GM08714 (cell line): ENCODE measurements at regions not wholly inside any gene's neighbourhood (a gene's known extent, or its start where the extent isn't known, plus 50 kb on each side); places are given as distances from the start of the nearest gene placed in this dataset.

ENCODE experiments used
- H3K4me3 ChIP-seq: fragments of 200-500 bp; sonication (Bioruptor generic); 2 replicates; pipeline ENCODE4 v1.5.1; 2014; ENCODE audit warnings: mild to moderate bottlenecking, low read length, inconsistent platforms
- ZNF274 ChIP-seq: IDR thresholded peaks from 2 replicates; pipeline ENCODE4 v1.6.1; 2012; ENCODE audit warnings: mild to moderate bottlenecking, low read depth, low read length

DNA sequence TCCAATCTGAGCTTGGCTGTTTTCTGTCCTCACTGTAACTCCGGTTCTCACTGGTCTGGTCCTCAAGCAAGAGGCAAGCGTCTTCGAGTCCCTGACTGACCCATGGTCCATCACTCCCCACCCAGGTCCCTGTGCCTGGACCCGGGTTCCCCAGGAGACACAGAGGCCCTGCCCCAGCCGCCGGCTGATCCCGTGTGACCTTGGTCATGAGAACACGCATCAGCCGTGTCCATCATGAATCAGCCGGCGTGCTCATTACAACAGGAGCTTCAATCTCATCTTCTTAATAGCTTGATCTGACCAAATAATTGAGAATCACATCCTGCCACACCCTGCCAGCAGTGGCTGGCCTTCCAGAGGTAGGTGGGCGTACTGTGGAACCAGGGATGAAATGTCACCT lies 545.1 kb downstream of the BRD1 start:
- no peak overlapping the region for H3K4me3 ChIP-seq
- no peak for TF ChIP-seq ZNF274

DNA sequence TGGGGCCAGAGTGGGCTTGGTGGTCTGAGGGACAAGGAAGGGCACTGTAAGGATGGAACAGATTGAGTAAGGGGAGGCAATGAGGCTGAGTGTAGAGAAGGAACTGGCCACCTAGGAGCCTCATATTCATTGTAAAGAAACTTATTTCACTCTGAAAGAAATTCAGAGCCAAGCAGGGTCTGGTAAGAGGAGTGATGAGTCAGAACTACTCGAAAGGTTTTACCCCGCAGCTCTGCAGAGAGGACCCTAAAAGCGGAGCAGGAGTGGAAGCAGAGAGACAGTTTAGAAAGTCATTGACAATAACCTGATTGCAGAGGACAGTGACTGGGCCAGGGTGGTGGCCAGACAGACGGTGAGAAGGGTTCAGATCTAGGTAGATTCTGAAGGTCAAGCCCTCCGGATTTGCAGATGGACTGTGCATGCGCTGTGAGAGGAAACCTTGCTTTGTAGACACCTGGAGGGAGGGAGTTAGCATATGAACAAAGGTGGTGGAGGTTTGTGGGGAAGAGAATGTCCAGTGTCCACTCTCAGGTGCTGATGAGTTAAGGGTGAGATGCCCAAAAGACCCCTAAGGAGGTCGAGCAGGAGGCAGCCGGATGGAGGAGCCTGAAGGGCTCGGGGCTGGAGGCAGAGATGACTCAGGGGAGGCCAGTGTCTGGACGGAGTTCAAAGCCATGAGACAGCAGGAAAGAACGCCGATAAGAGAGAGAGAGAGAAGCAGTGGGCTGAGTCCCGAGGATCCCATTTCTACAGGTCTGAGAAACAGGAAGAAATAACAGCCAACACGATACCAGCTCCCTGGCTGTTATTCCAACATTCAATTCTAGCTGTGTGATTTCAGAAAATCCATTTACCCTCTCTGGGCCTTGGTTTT lies 546.0 kb downstream of the BRD1 start:
- TF ChIP-seq ZNF274: no peak
- H3K4me3 ChIP-seq: no peak overlapping the region

DNA sequence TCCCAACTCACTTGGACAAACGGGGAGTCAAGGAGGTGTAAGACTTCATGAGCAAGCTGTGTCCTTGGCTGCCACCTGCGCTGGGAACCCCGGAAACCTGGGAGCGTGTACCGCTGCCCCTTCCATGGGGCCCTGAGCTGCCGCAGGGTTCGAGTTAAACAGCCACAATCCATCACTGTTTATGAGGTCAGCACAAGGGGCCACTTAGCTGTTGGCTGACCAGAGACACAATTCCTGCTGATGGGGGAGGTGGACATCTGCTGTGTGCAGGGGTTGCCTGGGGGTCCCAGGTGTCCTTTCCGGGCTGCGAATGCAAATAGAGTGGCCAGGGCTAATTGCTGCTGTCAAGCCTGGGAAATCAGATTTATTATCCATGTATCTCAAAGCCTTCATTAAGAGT lies 549.3 kb downstream of the BRD1 start:
- no peak for TF ChIP-seq ZNF274
- no peak overlapping the region for H3K4me3 ChIP-seq

- no peak for TF ChIP-seq ZNF274
Observed at GRCh38 chr22:49276567-49276966, 551.1 kb downstream of the BRD1 start.

GRCh38 chr22:49274754-49275380 lies 552.8 kb downstream of the BRD1 start:
- H3K4me3 ChIP-seq: no peak overlapping the region
- no peak for TF ChIP-seq ZNF274

More at GRCh38 chr22:49276567-49276966, 551.1 kb downstream of the BRD1 start:
- no peak overlapping the region for H3K4me3 ChIP-seq

DNA sequence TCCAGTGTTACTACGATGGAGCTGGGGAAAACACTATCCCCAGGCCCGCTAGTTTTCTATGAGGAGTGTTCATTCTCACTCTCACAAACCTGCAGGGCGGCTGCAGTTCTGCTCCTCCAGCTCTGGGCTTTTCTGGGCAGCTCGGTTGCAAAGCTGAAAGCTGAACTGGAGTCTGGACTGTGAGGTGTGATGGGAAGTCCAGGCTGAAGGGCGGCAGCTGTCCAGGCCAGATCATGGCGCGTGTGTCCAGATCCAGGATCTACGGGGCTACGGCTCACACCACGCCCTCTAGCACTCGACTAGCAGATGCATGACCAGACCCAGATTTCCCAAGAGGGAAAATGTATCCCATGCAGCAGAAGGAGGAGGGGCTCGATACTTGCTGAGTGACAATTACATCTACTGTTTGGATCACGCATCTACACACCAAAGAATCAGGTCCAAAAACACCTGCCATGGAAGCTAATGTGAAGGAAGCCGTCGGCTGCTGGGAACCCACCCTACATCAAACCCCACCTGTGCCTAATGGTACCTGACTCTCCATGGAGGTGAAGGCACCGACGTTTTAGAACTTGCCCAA lies 555.0 kb downstream of the BRD1 start:
- H3K4me3 ChIP-seq: no peak overlapping the region
- TF ChIP-seq ZNF274: no peak

- no peak for TF ChIP-seq ZNF274
- no peak overlapping the region for H3K4me3 ChIP-seq
Observed at GRCh38 chr22:49271831-49272230, 555.8 kb downstream of the BRD1 start.

- TF ChIP-seq ZNF274: no peak
- H3K4me3 ChIP-seq: no peak overlapping the region
Observed at GRCh38 chr22:49271369-49271727, 556.3 kb downstream of the BRD1 start.

GRCh38 chr22:49270595-49271368 lies 556.9 kb downstream of the BRD1 start:
- TF ChIP-seq ZNF274: no peak
- H3K4me3 ChIP-seq: no peak overlapping the region

DNA sequence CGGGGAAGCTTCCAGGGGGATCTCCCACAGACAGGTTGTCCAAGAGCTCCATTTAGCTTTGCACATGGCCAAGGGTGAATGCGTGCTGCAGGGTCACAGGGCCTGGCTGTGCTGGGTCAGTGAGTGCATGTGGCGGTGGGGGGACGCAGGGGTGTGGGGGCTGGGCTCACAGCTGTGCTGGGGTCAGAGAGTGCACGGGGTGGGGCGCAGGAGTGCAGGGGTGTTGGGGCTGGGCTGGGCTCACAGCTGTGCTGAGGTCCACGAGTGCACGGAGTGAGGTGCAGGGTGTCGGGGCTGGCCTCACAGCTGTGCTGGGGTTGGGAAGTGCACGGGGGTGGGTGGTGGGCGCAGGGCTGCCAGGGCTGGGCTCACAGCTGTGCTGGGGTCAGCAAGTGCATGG lies 557.7 kb downstream of the BRD1 start:
- TF ChIP-seq ZNF274: no peak
- H3K4me3 ChIP-seq: no peak overlapping the region

- no peak overlapping the region for H3K4me3 ChIP-seq
- no peak for TF ChIP-seq ZNF274
Observed at GRCh38 chr22:49269371-49269770, 558.3 kb downstream of the BRD1 start.

DNA sequence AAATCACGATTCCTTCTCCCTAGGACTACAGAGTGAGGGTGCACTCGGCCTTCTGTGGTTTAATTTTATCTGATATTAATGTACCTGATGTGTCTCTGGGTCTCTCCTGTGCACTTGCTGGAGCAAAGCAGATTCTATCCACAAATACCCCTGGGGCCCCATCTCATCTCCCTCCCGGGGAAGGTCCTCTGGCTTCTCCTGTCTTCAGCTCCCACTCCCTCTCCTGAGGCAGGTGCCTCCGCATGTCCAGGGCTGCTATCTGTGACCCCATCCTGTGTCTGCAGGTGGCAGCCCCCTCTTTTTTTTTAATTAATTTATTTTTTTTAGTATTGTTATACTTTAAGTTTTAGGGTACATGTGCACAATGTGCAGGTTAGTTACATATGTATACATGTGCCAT lies 558.7 kb downstream of the BRD1 start:
- H3K4me3 ChIP-seq: no peak overlapping the region
- TF ChIP-seq ZNF274: no peak

- no peak for TF ChIP-seq ZNF274
Observed at GRCh38 chr22:49267996-49268395, 559.7 kb downstream of the BRD1 start.

More at GRCh38 chr22:49267996-49268395, 559.7 kb downstream of the BRD1 start:
- H3K4me3 ChIP-seq: no peak overlapping the region
